SKM-1 treated with dmso at 0.1 percent for 144 hours (cell line): ENCODE measurements at regions not wholly inside any gene's neighbourhood (a gene's known extent, or its start where the extent isn't known, plus 50 kb on each side); places are given as distances from the start of the nearest gene placed in this dataset.
"Not testable (repeated sequence)": the region's sequence is repeated elsewhere in the genome, so short reads cannot be mapped to it uniquely, and the experiment has no call there.

ENCODE experiments used
- DNase-seq: peaks from one replicate; lab custom pipeline; 2025; ENCODE audit not compliant: unreplicated experiment; lab: John Stamatoyannopoulos, UW

GRCh38 chr12:33588725-33589405, 149.2 kb upstream of the SYT10 start:
- no peak for DNase-seq

GRCh38 chr12:33589576-33590114, 150.0 kb upstream of the SYT10 start:
- DNase-seq = no peak

- DNase-seq = no peak
Measured at GRCh38 chr12:33593753-33594152, 154.1 kb upstream of the SYT10 start.

- DNase-seq = no peak
Measured at GRCh38 chr12:33596061-33596460, 156.4 kb upstream of the SYT10 start.

- DNase-seq = no peak
Measured at GRCh38 chr12:33596814-33597213, 157.2 kb upstream of the SYT10 start.

GRCh38 chr12:33602515-33602914, 162.9 kb upstream of the SYT10 start:
- no peak for DNase-seq

GRCh38 chr12:33605757-33606156, 166.1 kb upstream of the SYT10 start:
- DNase-seq = no peak

GRCh38 chr12:33609910-33610309, 170.3 kb upstream of the SYT10 start:
- DNase-seq = no peak

GRCh38 chr12:33614630-33615029, 175.0 kb upstream of the SYT10 start:
- DNase-seq = no peak

- DNase-seq = no peak
Measured at GRCh38 chr12:33617218-33617617, 177.6 kb upstream of the SYT10 start.

GRCh38 chr12:33628087-33628486, 188.5 kb upstream of the SYT10 start:
- DNase-seq = no peak

- no peak for DNase-seq
Measured at GRCh38 chr12:33634544-33634943, 194.9 kb upstream of the SYT10 start.

- not testable (repeated sequence) for DNase-seq
Measured at GRCh38 chr12:33636930-33637329, 197.3 kb upstream of the SYT10 start.

- no peak for DNase-seq
Measured at GRCh38 chr12:33639975-33640374, 200.4 kb upstream of the SYT10 start.

- no peak for DNase-seq
Measured at GRCh38 chr12:33649992-33650391, 210.4 kb upstream of the SYT10 start.

- DNase-seq = no peak
Measured at GRCh38 chr12:33650832-33651231, 211.2 kb upstream of the SYT10 start.

GRCh38 chr12:33653362-33653761, 213.7 kb upstream of the SYT10 start:
- DNase-seq = no peak

GRCh38 chr12:33654313-33654712, 214.7 kb upstream of the SYT10 start:
- no peak for DNase-seq

- no peak for DNase-seq
Measured at GRCh38 chr12:33663000-33663654, 223.5 kb upstream of the SYT10 start.

GRCh38 chr12:33669349-33669748, 229.7 kb upstream of the SYT10 start:
- DNase-seq = no peak

- DNase-seq = no peak
Measured at GRCh38 chr12:33670284-33670683, 230.7 kb upstream of the SYT10 start.

GRCh38 chr12:33671676-33672075, 232.1 kb upstream of the SYT10 start:
- DNase-seq = no peak
